Prostate gland (tissue), 2 donors: ENCODE measurements at regions not wholly inside any gene's neighbourhood (a gene's known extent, or its start where the extent isn't known, plus 50 kb on each side); places are given as distances from the start of the nearest gene placed in this dataset.

Source experiments
- DNase-seq: peaks from one replicate; pipeline ENCODE4 v3.0.0-alpha.2; 2019; ENCODE audit warnings: low spot score
- H3K27ac ChIP-seq, 2 donors: fragments of 200-600 bp; sonication (generic); 2 replicates each; pipeline ENCODE4 v1.5.1; 2017 to 2019
- H3K27me3 ChIP-seq: fragments of 200-600 bp; sonication (generic); replicated peaks from 2 replicates; pipeline ENCODE4 v1.5.1; 2019; ENCODE audit not compliant: insufficient read depth
- H3K36me3 ChIP-seq, 2 donors: fragments of 200-600 bp; sonication (generic); 1 replicate in 1 of 2; 2 replicates in 1 of 2; pipeline versions ENCODE4 v1.5.1 to v1.8.1; 2017 to 2019
- H3K4me1 ChIP-seq: fragments of 200-600 bp; sonication (generic); replicated peaks from 2 replicates; pipeline ENCODE4 v1.5.1; 2019
- H3K4me3 ChIP-seq, 2 donors: fragments of 200-600 bp; sonication (generic); 2 replicates each; pipeline ENCODE4 v1.5.1; 2017 to 2019
- H3K9me3 ChIP-seq: fragments of 200-600 bp; sonication (generic); 2 replicates; pipeline ENCODE4 v1.5.1; 2017
- CTCF ChIP-seq, 4 experiments: fragments of 200-600 bp in 2 of 4; fragments of 450-650 bp in 2 of 4; sonication (generic) in 2 of 4; IDR thresholded peaks; 1 replicate in 3 of 4; 2 replicates in 1 of 4; pipeline ENCODE4 v1.5.1; 2016 to 2019; ENCODE audit warnings: antibody characterized with exemption in 4 of 4, mild to moderate bottlenecking in 2 of 4, moderate library complexity in 2 of 4
- POLR2A ChIP-seq: fragments of 450-650 bp; IDR thresholded peaks from one replicate; pipeline ENCODE4 v1.6.1; 2016; ENCODE audit warnings: antibody characterized with exemption, mild to moderate bottlenecking
- POLR2AphosphoS5 ChIP-seq: sonication (generic); formaldehyde crosslinking; IDR thresholded peaks from one replicate; pipeline ENCODE4 v1.6.1; 2017; ENCODE audit warnings: antibody characterized with exemption
- WGBS: methylation state at CpG from one replicate; pipeline ENCODE4 v1.1.5; 2018; 5-methylcytosine and 5-hydroxymethylcytosine counted together
- intact Hi-C: fragments of 100-400 bp; cut with DNase I; formaldehyde crosslinking; loops from one replicate; pipeline ENCODE4 v1.14.2; 2022

GRCh38 chr15:46126581-46126980 is 491.8 kb downstream of the SQOR start:
- intact Hi-C loops, result no loop called here
- H3K36me3 ChIP-seq, result no peaks in the 10 kb centered on the region
- H3K9me3 ChIP-seq, result no peaks in the 10 kb centered on the region
- no peak for DNase-seq
- no peaks in the 10 kb centered on the region for H3K4me1 ChIP-seq
- WGBS, result 86% methylated on average over 3 of the region's 3 CpGs
- TF ChIP-seq CTCF (IDR thresholded peaks at IDR 0.05) (no peak), POLR2A (no peak)
- H3K4me3 ChIP-seq, result no peak overlapping the region
- no peaks in the 10 kb centered on the region for H3K27me3 ChIP-seq
- no peak overlapping the region for H3K27ac ChIP-seq

GRCh38 chr15:46127361-46127874 is 492.6 kb downstream of the SQOR start:
- WGBS, result 64% methylated on average over 3 of the region's 3 CpGs
- Histone ChIP-seq H3K4me3 (no peak overlapping the region), H3K27ac (no peak overlapping the region), H3K27me3 (no peaks in the 10 kb centered on the region), H3K4me1 (no peaks in the 10 kb centered on the region), H3K9me3 (no peaks in the 10 kb centered on the region), H3K36me3 (no peaks in the 10 kb centered on the region)
- TF ChIP-seq POLR2AphosphoS5, result no peak
- TF ChIP-seq CTCF (IDR thresholded peaks at IDR 0.05), result no peak
- no peak for TF ChIP-seq POLR2A
- intact Hi-C loops, result no loop called here
- DNase-seq, result no peak

- Histone ChIP-seq H3K36me3 (no peaks in the 10 kb centered on the region), H3K27me3 (no peaks in the 10 kb centered on the region), H3K9me3 (no peaks in the 10 kb centered on the region), H3K4me3 (no peak overlapping the region), H3K4me1 (no peaks in the 10 kb centered on the region), H3K27ac (no peak overlapping the region)
- intact Hi-C loops, result no loop called here
- TF ChIP-seq POLR2A (no peak), CTCF (IDR thresholded peaks at IDR 0.05) (no peak), POLR2AphosphoS5 (no peak)
- no peak for DNase-seq
- 88% methylated on average over 1 of the region's 1 CpG for WGBS
Observed at GRCh38 chr15:46129145-46129544, 494.3 kb downstream of the SQOR start.

GRCh38 chr15:46131876-46132275 is 497.0 kb downstream of the SQOR start:
- TF ChIP-seq CTCF (IDR thresholded peaks at IDR 0.05) (no peak), POLR2A (no peak), POLR2AphosphoS5 (no peak)
- H3K9me3 ChIP-seq, result no peaks in the 10 kb centered on the region
- intact Hi-C loops, result no loop called here
- 94% methylated on average over 6 of the region's 6 CpGs for WGBS
- no peaks in the 10 kb centered on the region for H3K36me3 ChIP-seq
- no peak overlapping the region for H3K27ac ChIP-seq
- H3K4me3 ChIP-seq, result no peak overlapping the region
- no peaks in the 10 kb centered on the region for H3K27me3 ChIP-seq
- H3K4me1 ChIP-seq, result no peaks in the 10 kb centered on the region
- DNase-seq, result no peak

GRCh38 chr15:46137443-46137842 is 502.6 kb downstream of the SQOR start:
- Histone ChIP-seq H3K9me3 (no peaks in the 10 kb centered on the region), H3K27me3 (no peaks in the 10 kb centered on the region), H3K36me3 (no peaks in the 10 kb centered on the region), H3K4me1 (no peaks in the 10 kb centered on the region), H3K4me3 (no peak overlapping the region), H3K27ac (no peak overlapping the region)
- no peak for DNase-seq
- 64% methylated on average over 2 of the region's 2 CpGs for WGBS
- TF ChIP-seq POLR2A, result no peak
- peak; percentile 21 for TF ChIP-seq POLR2AphosphoS5
- intact Hi-C loops, result no loop called here
